H1 (cell line): ENCODE measurements at regions not wholly inside any gene's neighbourhood (a gene's known extent, or its start where the extent isn't known, plus 50 kb on each side); places are given as distances from the start of the nearest gene placed in this dataset.

Source experiments
- ASH2L ChIP-seq: fragments of 200-600, 300-600 bp; sonication (generic); IDR thresholded peaks from one replicate; pipeline ENCODE4 v1.7.1; 2017; ENCODE audit warnings: low read length
- CEBPB ChIP-seq: IDR thresholded peaks from 2 replicates; pipeline ENCODE4 v1.6.1; 2012; ENCODE audit warnings: low read depth, low read length
- CHD1 ChIP-seq: IDR thresholded peaks from 2 replicates; pipeline ENCODE4 v1.6.1; 2012; ENCODE audit warnings: low read depth, low read length, improper control_type of control experiment
- EZH2 ChIP-seq: fragments of 200-600 bp; sonication (generic); IDR thresholded peaks from 2 replicates; pipeline ENCODE4 v1.7.1; 2012; ENCODE audit warnings: low read depth, mild to moderate bottlenecking, moderate library complexity, low read length, inconsistent platforms; ENCODE audit not compliant: severe bottlenecking
- SAP30 ChIP-seq: fragments of 300-600 bp; sonication (generic); IDR thresholded peaks from 2 replicates; pipeline ENCODE4 v1.7.1; 2012; ENCODE audit warnings: low read length, moderate library complexity, mild to moderate bottlenecking, inconsistent platforms; ENCODE audit not compliant: insufficient read depth, insufficient replicate concordance
- SIN3A ChIP-seq, 2 experiments: IDR thresholded peaks in 1 of 2; conservative IDR thresholded peaks in 1 of 2; 2 replicates each; pipeline ENCODE4 v1.6.1; 2011 to 2012; ENCODE audit warnings: low read length in 2 of 2, improper control_type of control experiment in 1 of 2, low read depth in 1 of 2, mild to moderate bottlenecking in 1 of 2
- TCF12 ChIP-seq: IDR thresholded peaks from 2 replicates; pipeline ENCODE4 v1.6.1; 2011; ENCODE audit warnings: low read depth, mild to moderate bottlenecking, low read length

GRCh38 chrY:15397556-15398280 lies 873.4 kb downstream of the NLGN4Y start (continued):
- TF ChIP-seq SIN3A (conservative IDR thresholded peaks at IDR 0.05 in 1 of 2, IDR thresholded peaks at IDR 0.05 in 1 of 2; ENCODE audit: low read depth in 1 of 2, low read length in 2 of 2), result no peak
- TF ChIP-seq CEBPB, result no peak
- TF ChIP-seq TCF12, result no peak
- no peak for TF ChIP-seq CHD1
- TF ChIP-seq EZH2, result no peak
- TF ChIP-seq SAP30, result no peak
- no peak for TF ChIP-seq ASH2L
- TF ChIP-seq, all 59 proteins: peak for 3
